Erythroblast (primary cell): ENCODE measurements at regions not wholly inside any gene's neighbourhood (a gene's known extent, or its start where the extent isn't known, plus 50 kb on each side); places are given as distances from the start of the nearest gene placed in this dataset.

Experiments used
- DNase-seq, 2 experiments: peaks; one replicate each; lab custom pipeline; 2025; lab: John Stamatoyannopoulos, UW
- GATA1 ChIP-seq: IDR thresholded peaks from 2 replicates; pipeline ENCODE4 v1.6.1; 2011; ENCODE audit warnings: low read depth, mild to moderate bottlenecking, control low read depth, low read length, moderate library complexity
- POLR2A ChIP-seq: IDR thresholded peaks from 2 replicates; pipeline ENCODE4 v1.6.1; 2011; ENCODE audit warnings: mild to moderate bottlenecking, low read length

DNA sequence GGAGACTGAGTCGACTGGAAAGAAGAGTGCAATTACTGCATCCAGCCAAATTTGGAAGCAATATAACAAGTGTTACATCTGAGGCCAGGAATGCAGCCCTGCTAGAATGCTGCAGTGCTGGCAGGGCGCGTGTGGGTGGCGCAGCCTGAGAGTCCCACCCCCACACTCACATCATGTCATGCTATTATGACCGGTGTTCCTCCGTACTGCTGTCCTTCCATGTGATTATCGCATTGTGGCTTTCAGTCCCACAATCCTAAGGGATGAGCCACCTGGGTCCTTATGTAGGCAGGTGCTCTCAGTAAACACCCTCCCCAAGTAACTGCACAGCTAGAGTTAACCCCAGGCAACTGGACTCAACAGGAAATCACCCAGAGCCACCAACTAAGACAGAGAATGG lies 122.6 kb upstream of the CPEB2 start:
- DNase-seq: no peak
- TF ChIP-seq POLR2A: no peak
- TF ChIP-seq GATA1: no peak

DNA sequence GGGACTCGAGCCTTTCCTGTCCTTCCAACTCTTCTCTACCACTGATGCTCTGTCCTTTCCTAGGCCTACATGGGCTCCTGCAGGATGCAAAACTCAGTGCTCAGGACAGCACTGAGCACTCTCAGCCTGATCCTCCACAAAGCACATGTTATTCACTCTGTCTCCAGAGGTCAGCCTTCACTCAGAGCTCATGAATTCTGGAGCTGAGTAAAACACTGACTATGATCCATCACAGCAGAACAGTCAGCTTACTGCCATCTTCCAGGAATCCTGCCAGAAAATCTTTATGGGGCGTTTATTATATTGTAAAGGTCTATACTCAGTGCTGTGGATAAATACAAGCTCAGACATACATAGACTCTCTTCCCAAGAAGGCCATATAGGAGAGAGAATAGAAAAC lies 121.5 kb upstream of the CPEB2 start:
- no peak for TF ChIP-seq GATA1
- no peak for TF ChIP-seq POLR2A
- no peak for DNase-seq

DNA sequence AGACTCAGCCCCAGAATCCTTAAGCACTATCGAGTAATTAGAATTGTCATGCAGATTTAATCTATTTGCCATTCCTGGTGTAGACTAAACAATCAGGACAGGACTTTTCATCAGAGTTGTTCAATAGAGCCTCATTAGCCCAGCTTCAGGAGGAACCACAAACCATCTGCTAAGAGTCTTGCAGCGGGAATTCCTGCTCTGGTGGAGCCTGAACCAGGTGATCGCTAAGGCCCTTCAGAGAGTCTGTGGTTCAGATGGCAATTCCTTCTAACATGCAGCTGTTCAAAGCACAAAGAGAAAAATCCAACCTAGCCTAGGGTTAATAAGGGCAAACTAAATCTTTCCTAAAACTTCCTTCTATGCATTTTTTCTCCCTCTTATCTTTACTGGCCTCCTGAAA lies 119.1 kb upstream of the CPEB2 start:
- TF ChIP-seq GATA1 (no peak), POLR2A (no peak)
- DNase-seq: no peak

DNA sequence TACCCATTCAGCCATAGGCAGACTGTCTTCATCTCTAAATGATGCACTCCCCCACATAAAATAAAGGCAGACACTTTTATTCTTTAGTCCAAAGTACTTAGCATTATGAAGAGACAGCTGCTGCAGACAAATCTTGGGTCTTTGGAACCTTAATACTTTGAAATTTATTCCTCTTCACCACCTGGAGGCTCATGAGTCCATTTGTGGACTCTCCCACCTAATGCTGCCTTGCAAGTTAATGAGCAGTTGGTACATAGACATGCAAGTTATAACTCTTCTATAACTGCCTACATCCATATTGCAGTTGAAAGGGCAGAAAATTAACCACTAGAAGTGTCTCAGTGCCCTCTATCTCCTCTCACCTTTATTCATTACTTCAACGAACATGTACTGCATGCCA lies 118.6 kb upstream of the CPEB2 start:
- TF ChIP-seq POLR2A (no peak), GATA1 (no peak)
- no peak for DNase-seq

DNA sequence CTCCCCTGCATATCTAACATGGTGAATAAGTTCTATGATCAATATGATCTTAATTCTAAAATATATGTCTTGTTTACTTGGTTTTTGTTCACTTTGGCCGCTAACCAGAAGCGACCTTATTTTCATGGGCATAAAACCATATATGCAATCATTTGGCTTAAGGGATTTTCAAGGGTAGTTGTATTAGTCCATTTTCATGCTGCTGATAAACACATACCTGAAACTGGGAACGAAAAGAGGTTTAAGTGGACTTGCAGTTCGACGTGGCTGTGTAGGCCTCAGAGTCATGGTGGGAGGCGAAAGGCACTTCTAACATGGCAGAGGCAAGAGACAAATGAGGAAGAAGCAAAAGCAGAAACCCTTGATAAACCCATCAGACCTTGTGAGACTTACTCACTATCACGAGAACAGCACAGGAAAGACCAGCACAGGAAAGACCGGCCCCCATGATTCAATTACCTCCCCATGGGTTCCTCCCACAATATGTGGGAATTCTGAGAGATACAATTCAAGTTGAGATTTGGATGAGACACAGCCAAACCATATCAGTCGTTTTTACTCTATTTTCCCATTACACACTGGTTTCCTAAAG lies 114.3 kb upstream of the CPEB2 start:
- no peak for TF ChIP-seq POLR2A
- TF ChIP-seq GATA1: no peak
- DNase-seq: no peak

DNA sequence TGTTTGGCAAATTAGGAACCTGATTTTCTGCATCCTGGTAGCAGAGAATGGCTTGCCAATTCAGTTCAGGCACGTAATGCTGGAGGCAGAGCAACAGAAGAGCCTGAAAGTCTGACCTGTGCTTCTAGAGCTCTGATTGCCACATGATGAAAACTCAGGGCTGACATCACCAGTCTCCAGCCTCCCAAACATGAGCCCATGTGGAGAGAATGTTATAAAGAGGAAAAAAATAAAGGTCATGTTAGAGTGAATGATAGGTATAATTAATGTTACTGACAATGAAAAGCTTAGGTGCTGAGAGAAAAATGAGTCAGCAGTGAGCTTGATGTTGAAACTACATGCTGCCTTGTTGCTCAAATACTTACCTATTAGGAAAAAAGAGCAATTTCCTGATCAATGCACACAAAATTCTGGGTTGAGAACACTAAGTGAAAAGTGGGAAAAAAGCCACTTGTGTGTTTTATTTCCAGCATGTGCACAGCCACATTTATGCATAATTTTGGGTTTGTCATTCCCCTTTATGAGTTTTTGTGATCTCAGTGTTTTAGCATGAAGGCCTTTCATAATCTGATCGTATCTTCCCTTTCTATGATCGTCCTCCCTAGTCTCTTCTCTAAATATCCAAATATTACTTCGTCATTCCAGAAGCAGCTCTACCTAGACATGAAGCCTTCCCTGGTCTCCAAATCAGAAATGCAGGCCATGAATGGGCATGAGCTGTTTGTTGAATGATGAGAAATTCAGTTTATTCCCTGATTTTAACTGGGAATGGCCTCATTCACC lies 113.3 kb upstream of the CPEB2 start:
- DNase-seq: no peak
- TF ChIP-seq POLR2A (no peak), GATA1 (no peak)

DNA sequence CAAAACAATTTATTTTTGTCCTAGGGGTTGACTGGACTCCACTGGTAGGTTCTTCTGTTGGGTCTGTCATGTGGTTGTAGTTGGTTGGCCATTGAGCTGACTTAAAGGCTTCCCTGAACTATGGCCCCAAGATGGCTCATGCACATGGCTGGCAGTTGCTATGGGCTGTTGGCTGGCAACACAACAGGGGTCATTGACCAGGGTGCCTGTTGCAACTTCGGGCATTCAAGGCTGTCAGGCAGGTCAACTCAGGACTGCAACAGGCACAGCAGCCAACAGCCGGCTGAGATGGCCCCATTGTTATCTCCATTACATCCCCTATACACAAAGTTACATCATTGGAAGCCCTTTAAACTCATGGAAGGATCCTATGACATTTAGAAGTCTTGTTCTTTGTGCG lies 109.7 kb upstream of the CPEB2 start:
- TF ChIP-seq GATA1: no peak
- TF ChIP-seq POLR2A: no peak
- no peak for DNase-seq

DNA sequence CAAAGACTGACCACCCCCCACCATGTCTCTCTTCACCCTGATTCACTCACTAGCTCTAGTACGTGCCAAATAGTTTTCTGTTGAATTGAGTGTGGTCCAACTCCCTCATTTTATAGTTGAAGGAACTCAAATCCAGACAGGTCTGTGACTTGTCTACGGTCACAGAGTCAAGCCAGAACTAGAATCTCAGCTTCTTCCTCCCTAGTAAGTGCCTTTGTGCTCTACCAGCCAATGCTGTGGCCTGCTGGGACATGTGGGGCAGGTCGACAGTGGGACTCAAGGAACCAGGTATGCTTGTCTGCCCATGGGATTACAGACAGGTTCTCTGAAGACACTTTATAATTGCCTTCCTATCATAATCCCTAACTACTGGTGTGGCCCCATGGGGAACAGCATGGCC lies 108.6 kb upstream of the CPEB2 start:
- TF ChIP-seq GATA1 (no peak), POLR2A (no peak)
- no peak for DNase-seq

DNA sequence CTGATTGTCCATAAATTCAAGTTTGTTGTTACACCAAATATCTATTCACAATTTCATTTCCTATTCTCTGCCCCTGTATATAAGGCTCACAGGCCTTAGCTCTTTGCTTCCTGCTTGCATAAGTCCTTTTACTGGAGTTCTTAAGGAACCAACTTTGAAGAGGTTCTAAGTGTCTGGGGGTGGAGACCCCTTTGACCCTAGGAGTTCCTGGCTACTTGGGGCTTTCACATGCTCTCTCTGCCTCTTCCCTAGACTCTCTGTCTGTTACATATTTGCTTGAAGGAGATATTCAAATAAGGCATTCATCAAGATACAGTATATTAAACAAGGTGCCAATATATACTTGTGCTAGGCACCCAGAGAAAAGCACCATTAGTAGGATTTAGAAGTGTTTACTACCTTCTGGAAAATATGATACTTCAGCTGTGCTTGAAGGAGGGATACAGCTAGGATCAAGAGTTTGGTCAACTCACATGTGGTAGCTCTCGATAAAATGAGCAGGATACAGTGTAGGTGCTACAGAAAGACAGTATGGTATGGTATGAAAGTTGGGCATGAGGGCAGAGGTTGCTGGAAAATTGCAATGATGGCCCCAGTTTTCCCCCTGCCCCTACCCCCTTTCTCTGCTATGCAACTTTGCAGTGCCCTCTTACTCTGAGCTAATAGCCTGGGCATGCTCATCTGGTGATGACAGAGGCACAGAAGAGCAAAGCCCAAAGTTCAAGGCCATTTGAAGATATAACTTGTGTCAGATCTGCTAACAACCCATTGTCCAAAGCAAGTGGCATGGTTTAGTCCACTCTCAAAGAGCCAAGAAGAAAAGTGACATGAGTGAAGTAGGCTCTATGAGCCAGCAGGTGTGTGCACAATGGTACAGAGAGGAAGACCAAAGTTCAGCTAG lies 107.6 kb upstream of the CPEB2 start:
- DNase-seq: no peak
- TF ChIP-seq POLR2A (no peak), GATA1 (no peak)

DNA sequence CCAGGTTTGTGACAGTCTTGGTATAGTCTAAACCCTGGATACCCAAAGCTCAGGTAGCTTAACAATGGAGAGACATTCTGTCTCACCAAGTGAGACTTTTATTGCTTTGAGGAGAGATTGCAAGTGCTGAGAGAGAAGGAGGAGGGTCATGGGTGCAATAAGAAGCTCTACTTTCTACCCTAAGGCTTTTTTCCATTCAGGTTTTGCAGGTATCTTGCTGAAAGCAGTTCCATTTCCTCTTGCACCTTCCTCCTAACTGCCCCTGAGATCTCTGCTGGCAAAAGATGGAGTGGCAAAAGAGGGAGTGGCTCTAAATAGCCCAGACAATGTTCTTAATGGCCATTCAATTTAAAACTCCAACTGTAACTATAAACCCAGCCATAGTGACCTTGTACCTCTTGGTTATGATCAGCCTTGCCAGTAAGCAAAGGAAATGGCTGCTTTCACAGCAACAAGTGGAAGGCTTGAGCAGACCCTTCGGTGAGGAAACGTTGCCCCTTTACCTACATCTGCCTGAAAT lies 105.6 kb upstream of the CPEB2 start:
- TF ChIP-seq GATA1 (no peak), POLR2A (no peak)
- no peak for DNase-seq

DNA sequence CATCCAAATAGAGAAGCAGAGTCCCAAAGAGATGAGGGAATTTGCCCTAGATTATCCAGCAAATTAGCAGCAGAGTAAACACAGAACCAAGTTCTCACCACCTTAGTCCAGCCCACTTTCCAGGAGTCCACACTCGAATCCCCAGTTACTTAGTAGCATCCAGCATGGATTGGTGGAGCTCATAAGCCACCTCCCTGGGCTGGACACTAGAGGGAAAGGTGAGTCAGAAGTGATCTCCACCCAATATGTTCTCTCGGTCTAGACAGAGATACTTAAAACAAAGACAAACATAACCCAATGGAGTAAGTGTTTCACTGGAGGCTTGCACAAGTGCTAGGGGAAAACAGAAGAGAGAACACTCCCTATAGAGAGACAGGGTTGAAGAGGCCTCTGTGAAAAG lies 105.1 kb upstream of the CPEB2 start:
- no peak for DNase-seq
- TF ChIP-seq POLR2A (no peak), GATA1 (no peak)

DNA sequence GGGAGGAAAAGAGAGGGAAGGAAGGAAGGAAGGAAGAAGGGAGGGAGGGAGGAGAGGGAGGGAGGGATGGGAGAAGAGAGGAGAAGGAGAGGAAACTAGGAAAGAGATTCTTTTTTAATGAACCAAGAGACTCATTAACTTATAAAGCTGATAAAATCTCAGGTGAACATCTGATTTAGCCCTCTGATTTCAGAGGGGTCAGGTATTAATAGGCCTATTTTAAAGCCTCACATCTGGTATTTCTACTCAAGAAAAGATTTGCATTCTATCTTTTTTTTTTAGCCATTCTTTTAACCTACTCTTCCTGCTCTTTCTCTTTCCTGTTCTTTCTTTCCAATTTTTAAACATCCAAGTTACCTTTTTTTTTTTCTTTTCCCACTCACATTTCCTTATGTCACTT lies 103.3 kb upstream of the CPEB2 start:
- TF ChIP-seq GATA1 (no peak), POLR2A (no peak)
- no peak for DNase-seq

DNA sequence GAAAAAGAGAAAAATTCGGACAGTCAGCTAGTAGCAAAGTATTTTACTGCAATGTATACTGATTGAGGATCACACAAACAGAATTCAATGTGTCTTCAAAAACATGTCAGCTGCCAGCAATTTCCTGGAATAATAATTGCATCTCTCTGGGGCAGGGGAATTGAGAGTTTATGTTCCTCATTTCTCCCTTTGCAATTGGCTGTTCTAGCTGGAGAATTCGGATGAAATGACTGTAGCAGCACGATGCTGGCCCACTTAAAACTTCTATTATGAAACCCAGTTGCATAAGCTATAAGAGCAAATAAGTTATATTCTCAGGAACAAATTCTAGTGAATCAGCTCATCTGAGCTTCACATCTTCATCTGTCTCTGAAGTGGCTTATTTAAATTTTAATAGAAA lies 99.9 kb upstream of the CPEB2 start:
- no peak for DNase-seq
- TF ChIP-seq POLR2A (no peak), GATA1 (no peak)

DNA sequence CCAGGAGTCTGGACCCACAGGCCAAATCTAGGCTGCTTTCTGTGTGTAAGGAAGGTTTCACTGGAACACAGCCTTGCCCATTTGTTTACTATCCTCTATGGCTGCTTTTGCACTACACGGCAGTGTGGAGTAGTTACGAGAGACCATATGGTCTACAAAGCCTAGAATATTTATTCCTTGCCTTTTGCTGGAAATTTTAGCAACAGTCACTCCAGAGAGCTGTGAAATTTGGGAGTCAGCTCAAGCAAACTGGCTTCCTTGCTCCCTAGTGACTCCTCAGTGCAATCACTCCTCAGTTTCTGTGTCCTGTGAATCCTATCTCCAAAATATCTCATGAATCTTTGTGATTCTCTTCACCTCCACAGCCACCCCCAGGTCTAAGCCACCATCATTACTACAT lies 99.0 kb upstream of the CPEB2 start:
- DNase-seq: no peak
- no peak for TF ChIP-seq POLR2A
